Nephron (organoid): ENCODE measurements at regions not wholly inside any gene's neighbourhood (a gene's known extent, or its start where the extent isn't known, plus 50 kb on each side); places are given as distances from the start of the nearest gene placed in this dataset.

ENCODE experiments used
- H3K27ac Mint-ChIP-seq, 3 experiments: 2 replicates each; pipeline ENCODE4 v1.8.0; 2020; ENCODE audit warnings: mixed read lengths in 3 of 3, mild to moderate bottlenecking in 2 of 3, moderate library complexity in 1 of 3
- H3K27me3 Mint-ChIP-seq: 2 replicates; pipeline ENCODE4 v1.8.0; 2021; ENCODE audit warnings: low read depth, mild to moderate bottlenecking, moderate library complexity, mixed read lengths
- H3K36me3 Mint-ChIP-seq: 2 replicates; pipeline ENCODE4 v1.8.0; 2020; ENCODE audit warnings: low read depth, mixed read lengths
- H3K4me1 Mint-ChIP-seq: 2 replicates; pipeline ENCODE4 v1.8.0; 2020; ENCODE audit warnings: mixed read lengths
- H3K4me3 Mint-ChIP-seq, 3 experiments: 2 replicates each; pipeline ENCODE4 v1.8.0; 2020; ENCODE audit warnings: mild to moderate bottlenecking in 3 of 3, mixed read lengths in 3 of 3, moderate library complexity in 2 of 3
- H3K9me3 Mint-ChIP-seq: 2 replicates; pipeline ENCODE4 v1.8.0; 2020; ENCODE audit warnings: mixed read lengths
- TF ChIP-seq, protein P1 (sequence below), 3 experiments: fragments of 200-600 bp; sonication (generic); IDR thresholded peaks; one replicate each; pipeline ENCODE4 v1.5.0; 2021; ENCODE audit warnings: antibody characterized with exemption in 3 of 3; ENCODE audit not compliant: unreplicated experiment in 3 of 3

GRCh38 chr5:155460501-155460931 lies 447.0 kb downstream of the KIF4B start:
- H3K4me3 Mint-ChIP-seq = no peak overlapping the region
- H3K27me3 Mint-ChIP-seq = no peaks in the 10 kb centered on the region
- no peaks in the 10 kb centered on the region for H3K4me1 Mint-ChIP-seq
- TF ChIP-seq, protein P1, sequence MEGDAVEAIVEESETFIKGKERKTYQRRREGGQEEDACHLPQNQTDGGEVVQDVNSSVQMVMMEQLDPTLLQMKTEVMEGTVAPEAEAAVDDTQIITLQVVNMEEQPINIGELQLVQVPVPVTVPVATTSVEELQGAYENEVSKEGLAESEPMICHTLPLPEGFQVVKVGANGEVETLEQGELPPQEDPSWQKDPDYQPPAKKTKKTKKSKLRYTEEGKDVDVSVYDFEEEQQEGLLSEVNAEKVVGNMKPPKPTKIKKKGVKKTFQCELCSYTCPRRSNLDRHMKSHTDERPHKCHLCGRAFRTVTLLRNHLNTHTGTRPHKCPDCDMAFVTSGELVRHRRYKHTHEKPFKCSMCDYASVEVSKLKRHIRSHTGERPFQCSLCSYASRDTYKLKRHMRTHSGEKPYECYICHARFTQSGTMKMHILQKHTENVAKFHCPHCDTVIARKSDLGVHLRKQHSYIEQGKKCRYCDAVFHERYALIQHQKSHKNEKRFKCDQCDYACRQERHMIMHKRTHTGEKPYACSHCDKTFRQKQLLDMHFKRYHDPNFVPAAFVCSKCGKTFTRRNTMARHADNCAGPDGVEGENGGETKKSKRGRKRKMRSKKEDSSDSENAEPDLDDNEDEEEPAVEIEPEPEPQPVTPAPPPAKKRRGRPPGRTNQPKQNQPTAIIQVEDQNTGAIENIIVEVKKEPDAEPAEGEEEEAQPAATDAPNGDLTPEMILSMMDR (IDR thresholded peaks at IDR 0.05; ENCODE audit: unreplicated experiment in 3 of 3) = no peak
- no peaks in the 10 kb centered on the region for H3K36me3 Mint-ChIP-seq
- no peak overlapping the region for H3K27ac Mint-ChIP-seq
- peaks cover 6% of the 10 kb centered on the region for H3K9me3 Mint-ChIP-seq

DNA sequence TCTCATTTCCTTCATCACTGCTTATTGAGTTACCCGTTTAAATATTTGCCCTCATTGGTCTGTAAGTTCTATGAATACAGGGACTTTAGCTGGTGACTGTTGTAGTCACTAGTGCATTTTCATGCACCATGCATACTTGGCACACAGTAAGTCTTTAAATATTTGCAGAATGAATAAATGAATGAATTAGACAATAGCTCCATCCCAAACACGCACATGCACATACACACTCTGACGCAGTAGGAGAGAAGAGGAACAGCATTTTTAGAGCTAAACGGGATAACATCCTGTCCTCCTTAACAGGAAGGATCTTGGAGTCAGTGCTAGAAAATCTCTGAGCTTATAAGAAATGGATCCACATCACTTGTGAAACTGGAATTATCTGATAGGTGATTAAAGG lies 447.7 kb downstream of the KIF4B start:
- no peaks in the 10 kb centered on the region for H3K27me3 Mint-ChIP-seq
- H3K36me3 Mint-ChIP-seq = no peaks in the 10 kb centered on the region
- H3K27ac Mint-ChIP-seq = no peak overlapping the region
- H3K9me3 Mint-ChIP-seq = peaks cover 9% of the 10 kb centered on the region
- no peaks in the 10 kb centered on the region for H3K4me1 Mint-ChIP-seq
- TF ChIP-seq, protein P1 (IDR thresholded peaks at IDR 0.05; ENCODE audit: unreplicated experiment in 3 of 3) = no peak
- no peak overlapping the region for H3K4me3 Mint-ChIP-seq

- H3K27me3 Mint-ChIP-seq = no peaks in the 10 kb centered on the region
- no peaks in the 10 kb centered on the region for H3K4me1 Mint-ChIP-seq
- H3K4me3 Mint-ChIP-seq = no peak overlapping the region
- H3K36me3 Mint-ChIP-seq = no peaks in the 10 kb centered on the region
- peaks cover 9% of the 10 kb centered on the region for H3K9me3 Mint-ChIP-seq
- H3K27ac Mint-ChIP-seq = no peak overlapping the region
- TF ChIP-seq, protein P1 (IDR thresholded peaks at IDR 0.05; ENCODE audit: unreplicated experiment in 3 of 3) = no peak
These were observed 453.3 kb downstream of the KIF4B start for GRCh38 chr5:155466851-155467250.

- Mint-ChIP-seq H3K9me3 (no peaks in the 10 kb centered on the region), H3K4me1 (no peaks in the 10 kb centered on the region), H3K4me3 (no peak overlapping the region), H3K36me3 (no peaks in the 10 kb centered on the region), H3K27ac (no peak overlapping the region), H3K27me3 (no peaks in the 10 kb centered on the region)
- TF ChIP-seq, protein P1 (IDR thresholded peaks at IDR 0.05; ENCODE audit: unreplicated experiment in 3 of 3) = no peak
These were observed 457.5 kb downstream of the KIF4B start for GRCh38 chr5:155471027-155471426.

DNA sequence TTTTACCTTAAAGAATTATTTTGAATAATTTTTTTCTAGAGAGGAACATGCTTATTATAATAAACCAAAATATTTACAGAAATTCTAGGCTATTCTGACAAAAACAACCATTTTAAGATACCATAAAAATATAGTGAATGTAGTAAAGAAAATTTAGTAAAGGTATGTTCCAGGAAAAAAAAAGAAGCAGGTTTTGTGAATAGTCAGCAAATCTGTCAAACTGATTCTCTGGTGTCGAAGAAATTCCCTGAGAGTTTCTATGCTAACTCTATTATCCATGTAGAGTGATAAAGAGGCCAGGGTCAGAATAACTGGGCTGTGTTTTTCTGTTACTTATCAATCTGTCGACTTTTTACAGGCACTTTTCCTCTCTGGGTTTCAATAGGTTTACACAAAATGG lies 459.2 kb downstream of the KIF4B start:
- Mint-ChIP-seq H3K27ac (no peak overlapping the region), H3K27me3 (peaks cover 4% of the 10 kb centered on the region), H3K9me3 (no peaks in the 10 kb centered on the region), H3K4me1 (no peaks in the 10 kb centered on the region), H3K36me3 (no peaks in the 10 kb centered on the region), H3K4me3 (no peak overlapping the region)
- TF ChIP-seq, protein P1 (IDR thresholded peaks at IDR 0.05; ENCODE audit: unreplicated experiment in 3 of 3) = no peak

- Mint-ChIP-seq H3K36me3 (no peaks in the 10 kb centered on the region), H3K27me3 (peaks cover 4% of the 10 kb centered on the region), H3K4me3 (no peak overlapping the region), H3K9me3 (no peaks in the 10 kb centered on the region), H3K27ac (no peak overlapping the region), H3K4me1 (no peaks in the 10 kb centered on the region)
- TF ChIP-seq, protein P1 (IDR thresholded peaks at IDR 0.05; ENCODE audit: unreplicated experiment in 3 of 3) = no peak
These were observed 461.8 kb downstream of the KIF4B start for GRCh38 chr5:155475318-155475717.
